ENCODE measurements at regions not wholly inside any gene's neighbourhood (a gene's known extent, or its start where the extent isn't known, plus 50 kb on each side); places are given as distances from the start of the nearest gene placed in this dataset.

DNA sequence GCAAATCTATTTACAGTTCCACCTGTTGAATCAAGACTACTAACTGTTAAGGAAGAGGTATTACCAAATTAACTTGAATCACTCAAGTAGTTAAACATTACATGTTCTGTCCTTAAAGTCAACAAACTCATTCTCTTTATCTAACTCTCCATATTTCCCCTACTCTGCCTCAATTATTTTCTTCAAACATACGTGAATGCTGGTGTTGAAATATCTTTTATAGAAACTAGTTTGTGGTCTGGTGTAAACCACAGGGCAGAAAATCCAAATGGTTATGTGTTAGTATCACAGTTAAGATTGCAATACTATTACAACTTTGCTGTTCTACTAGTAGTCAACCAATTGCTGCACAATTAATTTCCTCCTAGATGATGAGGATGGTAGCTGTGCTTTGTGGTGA is 603.5 kb downstream of the KCTD16 start:
- TF ChIP-seq, protein P1, sequence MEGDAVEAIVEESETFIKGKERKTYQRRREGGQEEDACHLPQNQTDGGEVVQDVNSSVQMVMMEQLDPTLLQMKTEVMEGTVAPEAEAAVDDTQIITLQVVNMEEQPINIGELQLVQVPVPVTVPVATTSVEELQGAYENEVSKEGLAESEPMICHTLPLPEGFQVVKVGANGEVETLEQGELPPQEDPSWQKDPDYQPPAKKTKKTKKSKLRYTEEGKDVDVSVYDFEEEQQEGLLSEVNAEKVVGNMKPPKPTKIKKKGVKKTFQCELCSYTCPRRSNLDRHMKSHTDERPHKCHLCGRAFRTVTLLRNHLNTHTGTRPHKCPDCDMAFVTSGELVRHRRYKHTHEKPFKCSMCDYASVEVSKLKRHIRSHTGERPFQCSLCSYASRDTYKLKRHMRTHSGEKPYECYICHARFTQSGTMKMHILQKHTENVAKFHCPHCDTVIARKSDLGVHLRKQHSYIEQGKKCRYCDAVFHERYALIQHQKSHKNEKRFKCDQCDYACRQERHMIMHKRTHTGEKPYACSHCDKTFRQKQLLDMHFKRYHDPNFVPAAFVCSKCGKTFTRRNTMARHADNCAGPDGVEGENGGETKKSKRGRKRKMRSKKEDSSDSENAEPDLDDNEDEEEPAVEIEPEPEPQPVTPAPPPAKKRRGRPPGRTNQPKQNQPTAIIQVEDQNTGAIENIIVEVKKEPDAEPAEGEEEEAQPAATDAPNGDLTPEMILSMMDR (IDR thresholded peaks at IDR 0.05; ENCODE audit: borderline replicate concordance): no peak
- H3K9me3 ChIP-seq (replicated peaks): no peaks in the 10 kb centered on the region
- H3K4me3 ChIP-seq: no peak overlapping the region
- no peak overlapping the region for H3K27ac ChIP-seq (replicated peaks)
- DNase-seq: no peak
- H3K4me1 ChIP-seq: no peaks in the 10 kb centered on the region
- H3K27me3 ChIP-seq (ENCODE audit: low read depth): no peaks in the 10 kb centered on the region
- intact Hi-C loops (cut with micrococcal nuclease): no loop called here
- no peaks in the 10 kb centered on the region for H3K36me3 ChIP-seq

DNA sequence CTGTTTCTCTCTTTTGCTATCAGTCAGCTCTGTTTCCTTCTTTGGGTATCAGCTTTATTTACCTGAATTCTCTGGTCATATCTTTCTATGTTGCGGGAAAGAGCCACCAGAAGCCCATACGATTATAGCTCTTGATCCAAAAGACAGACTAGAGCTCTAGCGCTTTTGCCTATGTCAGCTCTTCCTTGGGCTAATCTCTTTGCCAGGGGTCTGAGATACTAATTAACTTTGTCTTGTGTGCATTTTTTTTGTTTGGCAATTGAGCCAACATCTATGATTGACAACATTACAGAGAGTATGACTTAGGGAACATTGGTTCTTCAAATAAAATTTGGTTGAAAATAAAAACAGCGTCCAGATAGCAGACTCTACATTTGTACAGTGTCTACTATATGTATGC is 603.0 kb downstream of the KCTD16 start:
- H3K27ac ChIP-seq (replicated peaks): no peak overlapping the region
- H3K9me3 ChIP-seq (replicated peaks): no peaks in the 10 kb centered on the region
- H3K27me3 ChIP-seq (ENCODE audit: low read depth): no peaks in the 10 kb centered on the region
- H3K4me3 ChIP-seq: no peak overlapping the region
- intact Hi-C loops (cut with micrococcal nuclease): no loop called here
- H3K4me1 ChIP-seq: no peaks in the 10 kb centered on the region
- H3K36me3 ChIP-seq: no peaks in the 10 kb centered on the region
- TF ChIP-seq, protein P1 (IDR thresholded peaks at IDR 0.05; ENCODE audit: borderline replicate concordance): no peak
- DNase-seq: no peak

DNA sequence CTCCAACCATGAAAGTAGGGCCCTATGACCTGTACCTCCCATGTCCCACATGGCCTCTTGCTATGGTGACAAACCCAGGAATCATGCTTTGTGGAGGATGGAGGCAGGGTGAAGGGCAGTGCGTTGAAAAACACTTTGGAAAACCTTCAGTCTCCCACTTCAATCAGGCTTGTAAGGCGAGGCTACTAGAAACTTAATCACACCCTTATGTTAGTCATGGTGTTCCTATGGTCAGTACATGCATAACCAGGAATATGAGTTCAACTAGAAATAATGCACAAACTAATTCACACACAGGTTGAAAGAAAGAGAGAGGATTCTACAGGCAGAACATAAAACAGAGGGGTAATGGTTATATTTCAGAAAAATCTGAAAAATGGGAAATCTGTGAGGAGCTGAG is 601.1 kb downstream of the KCTD16 start:
- Histone ChIP-seq H3K36me3 (no peaks in the 10 kb centered on the region), H3K4me1 (no peaks in the 10 kb centered on the region), H3K27ac (replicated peaks) (no peak overlapping the region), H3K4me3 (no peak overlapping the region), H3K9me3 (replicated peaks) (no peaks in the 10 kb centered on the region), H3K27me3 (ENCODE audit: low read depth) (no peaks in the 10 kb centered on the region)
- TF ChIP-seq, protein P1 (IDR thresholded peaks at IDR 0.05; ENCODE audit: borderline replicate concordance): no peak
- DNase-seq: no peak
- intact Hi-C loops (cut with micrococcal nuclease): no loop called here

DNA sequence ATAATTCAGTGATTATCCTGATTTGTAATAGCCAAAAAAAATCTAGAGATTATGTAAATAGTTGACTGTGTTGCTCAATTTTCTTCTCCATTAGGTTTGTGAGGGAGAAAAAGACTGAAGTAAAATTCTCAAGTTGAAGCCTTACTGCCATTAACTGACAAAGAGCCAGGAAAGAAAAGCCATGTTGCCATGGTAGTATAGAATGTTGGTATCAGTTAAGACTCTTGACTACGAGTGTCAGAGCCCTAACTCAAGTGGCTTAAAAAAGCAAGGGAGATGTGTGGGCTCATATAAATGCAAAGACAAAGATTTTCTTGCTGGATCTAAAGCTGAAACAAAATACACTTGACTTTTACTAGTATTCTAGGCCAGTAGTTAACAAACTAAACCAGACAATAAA is 571.7 kb downstream of the KCTD16 start:
- H3K9me3 ChIP-seq (replicated peaks): peaks cover 30% of the 10 kb centered on the region
- H3K27me3 ChIP-seq (ENCODE audit: low read depth): no peaks in the 10 kb centered on the region
- no peaks in the 10 kb centered on the region for H3K36me3 ChIP-seq
- intact Hi-C loops (cut with micrococcal nuclease): no loop called here
- H3K4me1 ChIP-seq: no peaks in the 10 kb centered on the region
- H3K27ac ChIP-seq (replicated peaks): no peak overlapping the region
- TF ChIP-seq, protein P1 (IDR thresholded peaks at IDR 0.05; ENCODE audit: borderline replicate concordance): no peak
- DNase-seq: no peak
- no peak overlapping the region for H3K4me3 ChIP-seq

DNA sequence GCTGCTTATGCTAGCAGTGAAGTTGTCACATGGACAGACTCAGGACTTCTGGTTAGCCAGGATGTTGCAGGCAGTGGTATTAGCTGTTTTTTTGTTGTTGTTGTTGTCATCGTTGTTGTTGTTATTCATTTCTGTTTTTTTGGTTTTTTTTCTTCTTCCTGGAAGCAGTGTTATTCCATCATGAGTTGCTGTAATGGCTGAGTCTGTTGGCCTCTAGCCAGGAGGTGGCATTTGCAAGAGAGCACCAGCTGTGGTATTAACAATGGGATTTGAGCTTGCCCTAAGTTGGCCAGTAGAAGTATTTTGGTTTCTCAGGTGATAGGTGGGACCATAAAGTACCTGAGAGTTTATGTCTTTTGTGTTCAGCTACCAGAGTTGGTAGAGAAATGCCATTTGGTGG is 561.1 kb downstream of the KCTD16 start:
- TF ChIP-seq, protein P1 (IDR thresholded peaks at IDR 0.05; ENCODE audit: borderline replicate concordance): no peak
- Histone ChIP-seq H3K27ac (replicated peaks) (no peak overlapping the region), H3K27me3 (ENCODE audit: low read depth) (no peaks in the 10 kb centered on the region), H3K36me3 (no peaks in the 10 kb centered on the region), H3K4me3 (no peak overlapping the region), H3K9me3 (replicated peaks) (peaks cover 74% of the 10 kb centered on the region), H3K4me1 (no peaks in the 10 kb centered on the region)
- no peak for DNase-seq
- intact Hi-C loops (cut with micrococcal nuclease): no loop called here

DNA sequence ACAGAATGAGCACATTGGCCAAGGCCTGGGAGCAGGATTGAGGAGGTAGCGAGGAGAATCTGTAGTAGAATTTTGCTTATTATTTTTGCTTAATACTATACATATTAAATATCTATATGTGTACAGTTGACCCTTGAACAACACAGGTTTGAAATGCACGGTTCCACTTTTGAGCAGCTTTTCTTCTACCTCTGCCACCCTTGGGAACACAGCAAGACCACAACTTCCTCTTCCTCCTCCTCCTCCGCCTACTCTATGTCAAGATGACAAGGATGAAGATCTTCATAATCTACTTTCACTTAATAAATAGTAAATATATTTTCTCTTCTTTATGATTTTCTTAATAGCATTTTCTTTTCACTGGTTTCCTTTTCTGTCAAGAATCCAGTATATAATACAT is 541.4 kb downstream of the KCTD16 start:
- Histone ChIP-seq H3K36me3 (no peaks in the 10 kb centered on the region), H3K4me1 (no peaks in the 10 kb centered on the region), H3K9me3 (replicated peaks) (peaks cover 25% of the 10 kb centered on the region), H3K27me3 (ENCODE audit: low read depth) (no peaks in the 10 kb centered on the region), H3K27ac (replicated peaks) (no peak overlapping the region), H3K4me3 (no peak overlapping the region)
- intact Hi-C loops (cut with micrococcal nuclease): no loop called here
- TF ChIP-seq, protein P1 (IDR thresholded peaks at IDR 0.05; ENCODE audit: borderline replicate concordance): no peak
- no peak for DNase-seq
